ENCODE measurements at regions not wholly inside any gene's neighbourhood (a gene's known extent, or its start where the extent isn't known, plus 50 kb on each side); places are given as distances from the start of the nearest gene placed in this dataset.
"Not testable (repeated sequence)": the region's sequence is repeated elsewhere in the genome, so short reads cannot be mapped to it uniquely, and the experiment has no call there.

DNA sequence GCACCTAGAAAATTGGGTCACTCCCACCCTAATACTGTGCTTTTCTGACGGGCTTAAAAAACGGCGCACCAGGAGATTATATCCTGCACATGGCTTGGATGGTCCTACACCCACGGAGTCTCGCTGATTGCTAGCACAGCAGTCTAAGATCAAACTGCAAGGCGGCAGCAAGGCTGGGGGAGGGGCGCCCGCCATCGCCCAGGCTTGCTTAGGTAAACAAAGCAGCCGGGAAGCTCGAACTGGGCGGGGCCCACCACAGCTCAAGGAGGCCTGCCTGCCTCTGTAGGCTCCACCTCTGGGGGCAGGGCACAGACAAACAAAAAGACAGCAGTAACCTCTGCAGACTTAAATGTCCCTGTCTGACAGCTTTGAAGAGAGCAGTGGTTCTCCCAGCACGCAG is 324.1 kb upstream of the ARHGEF26 start:
- TF ChIP-seq, protein P1, sequence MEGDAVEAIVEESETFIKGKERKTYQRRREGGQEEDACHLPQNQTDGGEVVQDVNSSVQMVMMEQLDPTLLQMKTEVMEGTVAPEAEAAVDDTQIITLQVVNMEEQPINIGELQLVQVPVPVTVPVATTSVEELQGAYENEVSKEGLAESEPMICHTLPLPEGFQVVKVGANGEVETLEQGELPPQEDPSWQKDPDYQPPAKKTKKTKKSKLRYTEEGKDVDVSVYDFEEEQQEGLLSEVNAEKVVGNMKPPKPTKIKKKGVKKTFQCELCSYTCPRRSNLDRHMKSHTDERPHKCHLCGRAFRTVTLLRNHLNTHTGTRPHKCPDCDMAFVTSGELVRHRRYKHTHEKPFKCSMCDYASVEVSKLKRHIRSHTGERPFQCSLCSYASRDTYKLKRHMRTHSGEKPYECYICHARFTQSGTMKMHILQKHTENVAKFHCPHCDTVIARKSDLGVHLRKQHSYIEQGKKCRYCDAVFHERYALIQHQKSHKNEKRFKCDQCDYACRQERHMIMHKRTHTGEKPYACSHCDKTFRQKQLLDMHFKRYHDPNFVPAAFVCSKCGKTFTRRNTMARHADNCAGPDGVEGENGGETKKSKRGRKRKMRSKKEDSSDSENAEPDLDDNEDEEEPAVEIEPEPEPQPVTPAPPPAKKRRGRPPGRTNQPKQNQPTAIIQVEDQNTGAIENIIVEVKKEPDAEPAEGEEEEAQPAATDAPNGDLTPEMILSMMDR (IDR thresholded peaks at IDR 0.05), result not testable (repeated sequence)
- not testable (repeated sequence) for TF ChIP-seq POLR2A (IDR thresholded peaks at IDR 0.05)

Measured in testis (tissue), 2 donors.